ENCODE measurements at regions not wholly inside any gene's neighbourhood (a gene's known extent, or its start where the extent isn't known, plus 50 kb on each side); places are given as distances from the start of the nearest gene placed in this dataset.

DNA sequence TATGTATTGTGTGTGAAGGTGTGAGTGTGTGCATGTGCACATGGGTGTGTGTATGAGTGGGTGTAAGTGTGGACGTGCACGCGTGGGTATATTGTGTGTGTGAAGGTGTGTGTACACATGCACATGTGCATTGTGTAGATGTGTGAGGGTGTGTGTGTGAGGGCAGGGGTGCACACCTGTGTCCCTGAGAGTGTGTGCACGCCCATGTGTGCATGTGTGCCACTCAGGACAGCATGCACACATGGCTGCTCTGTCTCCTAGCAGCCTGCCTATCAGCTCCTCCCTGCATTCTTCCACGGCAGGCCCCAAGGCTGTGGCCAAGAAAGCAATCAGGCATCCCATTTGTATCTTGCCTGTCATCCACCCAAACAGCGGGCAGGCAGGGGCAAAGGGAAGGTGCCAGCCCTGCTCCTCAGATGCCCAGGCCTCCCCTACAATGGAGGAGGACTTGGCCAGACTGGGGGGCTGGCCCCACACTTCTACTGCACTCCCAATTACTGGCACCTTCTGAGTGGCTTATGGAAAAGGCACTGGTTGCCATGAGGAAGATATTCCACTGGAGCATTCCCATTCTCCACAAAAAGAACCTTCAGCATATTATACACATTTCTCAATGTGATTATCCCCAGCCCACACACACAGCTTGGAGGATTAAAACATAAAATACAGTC is 380.4 kb upstream of the ZMIZ1 start:
- no peaks in the 10 kb centered on the region for H3K4me1 ChIP-seq (ENCODE audit: insufficient read depth, low read length)
- no peaks in the 10 kb centered on the region for H3K9me3 ChIP-seq (ENCODE audit: insufficient read depth, low read depth, low read length)
- H3K9ac ChIP-seq (ENCODE audit: low read depth, low read length): no peak overlapping the region
- H3K4me3 ChIP-seq (ENCODE audit: low read length): no peak overlapping the region
- no peaks in the 10 kb centered on the region for H3K36me3 ChIP-seq (ENCODE audit: insufficient read depth, low read depth, low read length)
- H3K27me3 ChIP-seq (ENCODE audit: insufficient read depth, low read length): no peaks in the 10 kb centered on the region
- H3K27ac ChIP-seq (ENCODE audit: low read length): no peak overlapping the region

GRCh38 chr10:78688901-78689583 is 379.7 kb upstream of the ZMIZ1 start:
- no peaks in the 10 kb centered on the region for H3K4me1 ChIP-seq (ENCODE audit: insufficient read depth, low read length)
- H3K27ac ChIP-seq (ENCODE audit: low read length): no peak overlapping the region
- H3K4me3 ChIP-seq (ENCODE audit: low read length): no peak overlapping the region
- no peaks in the 10 kb centered on the region for H3K9me3 ChIP-seq (ENCODE audit: insufficient read depth, low read depth, low read length)
- H3K27me3 ChIP-seq (ENCODE audit: insufficient read depth, low read length): no peaks in the 10 kb centered on the region; the same call in 1 of the 2 replicates
- H3K36me3 ChIP-seq (ENCODE audit: insufficient read depth, low read depth, low read length): no peaks in the 10 kb centered on the region
- no peak overlapping the region for H3K9ac ChIP-seq (ENCODE audit: low read depth, low read length)

DNA sequence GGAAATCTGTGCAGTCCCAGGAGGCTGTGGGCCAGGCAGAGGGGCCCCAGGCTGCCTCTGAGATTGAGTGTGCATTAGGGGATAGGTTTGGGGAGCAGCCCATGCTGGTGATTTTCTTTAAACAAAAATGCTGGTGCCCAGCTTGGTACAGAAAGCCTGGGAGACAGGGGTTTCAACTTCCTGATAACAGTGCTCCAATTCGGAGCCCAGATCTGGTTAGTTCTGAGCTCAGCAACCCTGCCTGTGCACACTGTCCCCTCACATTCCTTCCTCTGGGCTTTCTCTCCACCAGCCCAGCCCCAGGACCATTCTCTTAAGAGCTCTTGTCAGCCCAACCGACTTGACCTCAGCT is 379.2 kb upstream of the ZMIZ1 start:
- Histone ChIP-seq H3K9ac (ENCODE audit: low read depth, low read length) (no peak overlapping the region), H3K4me3 (ENCODE audit: low read length) (no peak overlapping the region), H3K4me1 (ENCODE audit: insufficient read depth, low read length) (no peaks in the 10 kb centered on the region), H3K27me3 (ENCODE audit: insufficient read depth, low read length) (no peaks in the 10 kb centered on the region; the same call in 1 of the 2 replicates), H3K27ac (ENCODE audit: low read length) (no peak overlapping the region), H3K36me3 (ENCODE audit: insufficient read depth, low read depth, low read length) (no peaks in the 10 kb centered on the region), H3K9me3 (ENCODE audit: insufficient read depth, low read depth, low read length) (no peaks in the 10 kb centered on the region)

GRCh38 chr10:78690354-78691111 is 378.2 kb upstream of the ZMIZ1 start:
- no peaks in the 10 kb centered on the region for H3K9me3 ChIP-seq (ENCODE audit: insufficient read depth, low read depth, low read length)
- H3K36me3 ChIP-seq (ENCODE audit: insufficient read depth, low read depth, low read length): no peaks in the 10 kb centered on the region

GRCh38 chr10:78691301-78692030 is 377.3 kb upstream of the ZMIZ1 start:
- H3K9ac ChIP-seq (ENCODE audit: low read depth, low read length): no peak overlapping the region
- H3K36me3 ChIP-seq (ENCODE audit: insufficient read depth, low read depth, low read length): no peaks in the 10 kb centered on the region
- H3K27me3 ChIP-seq (ENCODE audit: insufficient read depth, low read length): no peaks in the 10 kb centered on the region; the same call in 1 of the 2 replicates
- no peak overlapping the region for H3K27ac ChIP-seq (ENCODE audit: low read length)
- no peak overlapping the region for H3K4me3 ChIP-seq (ENCODE audit: low read length)
- no peaks in the 10 kb centered on the region for H3K9me3 ChIP-seq (ENCODE audit: insufficient read depth, low read depth, low read length)
- no peaks in the 10 kb centered on the region for H3K4me1 ChIP-seq (ENCODE audit: insufficient read depth, low read length)

More at GRCh38 chr10:78690354-78691111, 378.2 kb upstream of the ZMIZ1 start:
- H3K27me3 ChIP-seq (ENCODE audit: insufficient read depth, low read length): no peaks in the 10 kb centered on the region; the same call in 1 of the 2 replicates
- H3K4me1 ChIP-seq (ENCODE audit: insufficient read depth, low read length): no peaks in the 10 kb centered on the region
- no peak overlapping the region for H3K27ac ChIP-seq (ENCODE audit: low read length)
- H3K9ac ChIP-seq (ENCODE audit: low read depth, low read length): no peak overlapping the region
- H3K4me3 ChIP-seq (ENCODE audit: low read length): no peak overlapping the region

- H3K4me1 ChIP-seq (ENCODE audit: insufficient read depth, low read length): no peaks in the 10 kb centered on the region
- H3K9me3 ChIP-seq (ENCODE audit: insufficient read depth, low read depth, low read length): no peaks in the 10 kb centered on the region
- no peaks in the 10 kb centered on the region; the same call in 1 of the 2 replicates for H3K27me3 ChIP-seq (ENCODE audit: insufficient read depth, low read length)
- no peak overlapping the region for H3K4me3 ChIP-seq (ENCODE audit: low read length)
- H3K27ac ChIP-seq (ENCODE audit: low read length): no peak overlapping the region
- H3K9ac ChIP-seq (ENCODE audit: low read depth, low read length): no peak overlapping the region
- H3K36me3 ChIP-seq (ENCODE audit: insufficient read depth, low read depth, low read length): no peaks in the 10 kb centered on the region
These were observed 376.7 kb upstream of the ZMIZ1 start for GRCh38 chr10:78692071-78692470.

DNA sequence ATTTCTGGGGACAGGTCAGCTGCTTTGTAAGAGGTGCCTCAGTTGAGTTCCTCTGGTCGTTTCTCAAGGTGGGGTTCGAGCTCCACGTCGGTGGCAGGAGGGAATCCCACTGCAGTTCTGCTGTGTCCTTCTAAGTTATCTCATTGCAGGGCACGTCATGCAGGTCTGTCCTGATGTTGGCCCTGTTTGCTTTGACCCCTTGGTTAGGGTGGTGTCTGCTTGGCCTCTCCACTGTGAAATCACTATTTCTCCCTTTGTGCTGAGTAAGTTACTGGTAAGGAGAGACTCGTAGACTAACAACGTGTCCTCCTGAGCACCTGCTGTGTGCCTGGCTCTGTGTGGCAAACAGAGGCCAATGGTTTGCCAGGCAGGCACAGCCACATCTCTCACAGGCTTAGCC is 372.9 kb upstream of the ZMIZ1 start:
- H3K27me3 ChIP-seq (ENCODE audit: insufficient read depth, low read length): no peaks in the 10 kb centered on the region; the same call in 1 of the 2 replicates
- H3K27ac ChIP-seq (ENCODE audit: low read length): no peak overlapping the region
- H3K9ac ChIP-seq (ENCODE audit: low read depth, low read length): no peak overlapping the region
- H3K9me3 ChIP-seq (ENCODE audit: insufficient read depth, low read depth, low read length): no peaks in the 10 kb centered on the region
- no peak overlapping the region for H3K4me3 ChIP-seq (ENCODE audit: low read length)
- H3K36me3 ChIP-seq (ENCODE audit: insufficient read depth, low read depth, low read length): no peaks in the 10 kb centered on the region
- H3K4me1 ChIP-seq (ENCODE audit: insufficient read depth, low read length): no peaks in the 10 kb centered on the region

GRCh38 chr10:78696791-78697395 is 371.9 kb upstream of the ZMIZ1 start:
- Histone ChIP-seq H3K27me3 (ENCODE audit: insufficient read depth, low read length) (no peaks in the 10 kb centered on the region; the same call in 1 of the 2 replicates), H3K4me3 (ENCODE audit: low read length) (no peak overlapping the region), H3K27ac (ENCODE audit: low read length) (no peak overlapping the region), H3K9ac (ENCODE audit: low read depth, low read length) (no peak overlapping the region), H3K9me3 (ENCODE audit: insufficient read depth, low read depth, low read length) (no peaks in the 10 kb centered on the region), H3K4me1 (ENCODE audit: insufficient read depth, low read length) (no peaks in the 10 kb centered on the region), H3K36me3 (ENCODE audit: insufficient read depth, low read depth, low read length) (no peaks in the 10 kb centered on the region)

DNA sequence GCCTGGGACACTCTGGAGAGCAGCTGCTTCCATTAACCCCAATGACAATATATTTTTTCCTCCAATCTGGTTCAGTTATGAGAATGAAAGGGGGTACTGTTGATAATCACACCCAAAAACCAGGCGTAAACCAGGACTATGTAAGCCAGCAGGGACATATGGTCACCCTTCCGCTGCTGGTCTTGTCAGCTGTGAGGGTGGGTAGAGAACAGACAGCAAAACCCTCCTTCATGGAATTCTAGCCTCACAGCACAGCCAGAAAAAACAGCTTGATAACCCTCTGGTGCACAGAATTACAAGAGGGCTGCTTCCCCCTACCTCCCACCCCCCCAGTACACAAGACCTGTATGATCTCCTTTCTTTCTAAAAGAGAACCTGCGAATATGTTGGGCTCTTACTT is 368.8 kb upstream of the ZMIZ1 start:
- H3K9me3 ChIP-seq (ENCODE audit: insufficient read depth, low read depth, low read length): no peaks in the 10 kb centered on the region
- peaks cover 3% of the 10 kb centered on the region; the same call in 1 of the 2 replicates for H3K27me3 ChIP-seq (ENCODE audit: insufficient read depth, low read length)
- H3K9ac ChIP-seq (ENCODE audit: low read depth, low read length): no peak overlapping the region
- no peak overlapping the region for H3K4me3 ChIP-seq (ENCODE audit: low read length)
- H3K27ac ChIP-seq (ENCODE audit: low read length): no peak overlapping the region
- H3K4me1 ChIP-seq (ENCODE audit: insufficient read depth, low read length): no peaks in the 10 kb centered on the region
- no peaks in the 10 kb centered on the region for H3K36me3 ChIP-seq (ENCODE audit: insufficient read depth, low read depth, low read length)

- Histone ChIP-seq H3K9ac (ENCODE audit: low read depth, low read length) (no peak overlapping the region), H3K36me3 (ENCODE audit: insufficient read depth, low read depth, low read length) (no peaks in the 10 kb centered on the region)
These were observed 368.4 kb upstream of the ZMIZ1 start for GRCh38 chr10:78700413-78700812.

More at GRCh38 chr10:78700413-78700812, 368.4 kb upstream of the ZMIZ1 start:
- H3K27me3 ChIP-seq (ENCODE audit: insufficient read depth, low read length): peaks cover 3% of the 10 kb centered on the region; the same call in 1 of the 2 replicates
- no peak overlapping the region for H3K27ac ChIP-seq (ENCODE audit: low read length)
- no peak overlapping the region for H3K4me3 ChIP-seq (ENCODE audit: low read length)
- no peaks in the 10 kb centered on the region for H3K4me1 ChIP-seq (ENCODE audit: insufficient read depth, low read length)
- no peaks in the 10 kb centered on the region for H3K9me3 ChIP-seq (ENCODE audit: insufficient read depth, low read depth, low read length)

All from iPS-20b (cell line).